ENCODE measurements at regions not wholly inside any gene's neighbourhood (a gene's known extent, or its start where the extent isn't known, plus 50 kb on each side); places are given as distances from the start of the nearest gene placed in this dataset.

DNA sequence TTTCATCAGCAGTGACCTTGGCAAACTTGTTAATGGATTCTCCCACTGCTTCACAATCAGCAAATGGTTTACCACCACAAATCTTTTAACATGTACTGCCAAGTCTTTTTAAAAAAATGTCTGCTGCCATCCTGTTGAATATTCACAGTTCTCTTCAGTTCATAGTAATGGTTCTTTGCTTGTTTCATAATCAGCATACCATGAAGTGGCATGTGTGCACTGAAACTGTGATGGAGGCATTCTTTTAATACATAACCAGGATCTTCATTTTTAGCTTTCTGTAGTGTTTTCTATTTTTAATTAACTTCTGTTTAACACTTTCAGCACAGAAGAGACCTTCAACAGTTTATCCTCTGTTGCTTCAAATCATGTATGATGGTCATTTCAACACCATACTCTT lies 230.1 kb upstream of the ARSJ start:
- TF ChIP-seq, protein P1, sequence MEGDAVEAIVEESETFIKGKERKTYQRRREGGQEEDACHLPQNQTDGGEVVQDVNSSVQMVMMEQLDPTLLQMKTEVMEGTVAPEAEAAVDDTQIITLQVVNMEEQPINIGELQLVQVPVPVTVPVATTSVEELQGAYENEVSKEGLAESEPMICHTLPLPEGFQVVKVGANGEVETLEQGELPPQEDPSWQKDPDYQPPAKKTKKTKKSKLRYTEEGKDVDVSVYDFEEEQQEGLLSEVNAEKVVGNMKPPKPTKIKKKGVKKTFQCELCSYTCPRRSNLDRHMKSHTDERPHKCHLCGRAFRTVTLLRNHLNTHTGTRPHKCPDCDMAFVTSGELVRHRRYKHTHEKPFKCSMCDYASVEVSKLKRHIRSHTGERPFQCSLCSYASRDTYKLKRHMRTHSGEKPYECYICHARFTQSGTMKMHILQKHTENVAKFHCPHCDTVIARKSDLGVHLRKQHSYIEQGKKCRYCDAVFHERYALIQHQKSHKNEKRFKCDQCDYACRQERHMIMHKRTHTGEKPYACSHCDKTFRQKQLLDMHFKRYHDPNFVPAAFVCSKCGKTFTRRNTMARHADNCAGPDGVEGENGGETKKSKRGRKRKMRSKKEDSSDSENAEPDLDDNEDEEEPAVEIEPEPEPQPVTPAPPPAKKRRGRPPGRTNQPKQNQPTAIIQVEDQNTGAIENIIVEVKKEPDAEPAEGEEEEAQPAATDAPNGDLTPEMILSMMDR (conservative IDR thresholded peaks at IDR 0.05; ENCODE audit: low read length): no peak
- no peak for TF ChIP-seq EZH2phosphoT487 (IDR thresholded peaks at IDR 0.05; ENCODE audit: borderline replicate concordance, low read depth, low read length)

All from OCI-LY7 (cell line).